LNCAP (cell line): ENCODE measurements at regions not wholly inside any gene's neighbourhood (a gene's known extent, or its start where the extent isn't known, plus 50 kb on each side); places are given as distances from the start of the nearest gene placed in this dataset.

Experiments
- TF ChIP-seq, protein P1 (sequence below): fragments of 450-650 bp; IDR thresholded peaks from 2 replicates; pipeline ENCODE4 v1.5.1; 2017; ENCODE audit warnings: mild to moderate bottlenecking

DNA sequence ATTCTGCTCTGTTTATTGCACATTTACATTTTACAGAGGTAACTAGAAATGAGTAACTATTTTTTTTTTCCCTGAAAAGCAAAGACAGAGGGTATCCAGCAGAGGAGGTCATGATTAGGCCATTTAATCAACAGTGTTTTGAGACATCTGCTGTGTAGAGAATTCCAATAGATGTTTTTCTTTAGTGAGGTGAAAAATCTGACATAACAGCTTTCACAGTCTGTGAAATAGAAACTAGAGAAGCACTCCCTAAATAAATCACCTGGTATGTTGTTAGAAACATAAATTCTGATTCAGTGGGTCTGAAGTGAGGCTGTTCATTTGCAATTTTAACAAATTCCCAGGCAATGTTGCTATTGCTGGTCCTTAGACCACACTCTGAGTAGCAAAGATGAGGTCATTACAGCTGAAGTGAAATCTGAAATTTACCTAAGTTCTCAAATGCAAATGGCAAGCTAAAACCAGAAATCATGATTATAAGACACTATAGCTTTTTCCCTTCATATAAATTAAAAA is 329.2 kb upstream of the LRRC3B start:
- TF ChIP-seq, protein P1, sequence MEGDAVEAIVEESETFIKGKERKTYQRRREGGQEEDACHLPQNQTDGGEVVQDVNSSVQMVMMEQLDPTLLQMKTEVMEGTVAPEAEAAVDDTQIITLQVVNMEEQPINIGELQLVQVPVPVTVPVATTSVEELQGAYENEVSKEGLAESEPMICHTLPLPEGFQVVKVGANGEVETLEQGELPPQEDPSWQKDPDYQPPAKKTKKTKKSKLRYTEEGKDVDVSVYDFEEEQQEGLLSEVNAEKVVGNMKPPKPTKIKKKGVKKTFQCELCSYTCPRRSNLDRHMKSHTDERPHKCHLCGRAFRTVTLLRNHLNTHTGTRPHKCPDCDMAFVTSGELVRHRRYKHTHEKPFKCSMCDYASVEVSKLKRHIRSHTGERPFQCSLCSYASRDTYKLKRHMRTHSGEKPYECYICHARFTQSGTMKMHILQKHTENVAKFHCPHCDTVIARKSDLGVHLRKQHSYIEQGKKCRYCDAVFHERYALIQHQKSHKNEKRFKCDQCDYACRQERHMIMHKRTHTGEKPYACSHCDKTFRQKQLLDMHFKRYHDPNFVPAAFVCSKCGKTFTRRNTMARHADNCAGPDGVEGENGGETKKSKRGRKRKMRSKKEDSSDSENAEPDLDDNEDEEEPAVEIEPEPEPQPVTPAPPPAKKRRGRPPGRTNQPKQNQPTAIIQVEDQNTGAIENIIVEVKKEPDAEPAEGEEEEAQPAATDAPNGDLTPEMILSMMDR: no peak

DNA sequence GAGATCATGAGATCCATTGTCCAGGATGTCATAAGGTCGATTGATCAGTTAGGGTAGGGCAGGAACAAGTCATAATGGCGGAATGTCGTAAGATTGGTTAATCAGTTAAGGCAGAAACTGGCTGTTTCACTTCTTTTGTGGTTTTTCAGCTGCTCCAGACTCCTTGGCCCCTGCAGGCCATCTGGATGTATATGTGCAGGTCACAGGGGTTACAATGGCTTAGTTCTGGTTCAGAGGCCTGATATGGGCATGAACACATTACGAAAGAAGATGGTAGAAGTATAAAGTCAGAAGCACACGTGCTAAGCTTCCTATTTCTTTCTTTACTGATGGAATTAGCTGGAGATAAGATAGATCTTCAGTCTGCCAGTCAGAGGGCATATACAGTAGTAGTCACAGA is 315.4 kb upstream of the LRRC3B start:
- TF ChIP-seq, protein P1: no peak

DNA sequence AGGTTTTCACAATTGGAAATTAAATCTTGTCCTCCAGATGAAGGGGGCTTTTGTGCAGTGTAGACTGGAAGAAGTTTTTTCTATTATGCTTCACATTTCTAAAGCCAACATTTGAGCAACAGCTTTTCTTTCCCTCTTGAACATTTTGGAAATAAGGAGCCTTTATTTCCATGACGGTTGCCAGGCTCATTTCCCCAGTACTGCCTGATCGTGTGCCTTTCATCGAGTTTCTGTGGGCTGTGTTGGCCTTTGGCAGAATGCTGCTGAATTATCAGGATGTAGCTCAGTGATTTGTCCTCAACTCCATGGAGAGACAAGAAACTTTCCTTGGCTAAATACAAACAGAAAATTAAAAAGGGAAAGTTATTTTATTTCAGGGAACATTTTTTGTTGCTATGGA is 314.8 kb upstream of the LRRC3B start:
- TF ChIP-seq, protein P1: no peak

DNA sequence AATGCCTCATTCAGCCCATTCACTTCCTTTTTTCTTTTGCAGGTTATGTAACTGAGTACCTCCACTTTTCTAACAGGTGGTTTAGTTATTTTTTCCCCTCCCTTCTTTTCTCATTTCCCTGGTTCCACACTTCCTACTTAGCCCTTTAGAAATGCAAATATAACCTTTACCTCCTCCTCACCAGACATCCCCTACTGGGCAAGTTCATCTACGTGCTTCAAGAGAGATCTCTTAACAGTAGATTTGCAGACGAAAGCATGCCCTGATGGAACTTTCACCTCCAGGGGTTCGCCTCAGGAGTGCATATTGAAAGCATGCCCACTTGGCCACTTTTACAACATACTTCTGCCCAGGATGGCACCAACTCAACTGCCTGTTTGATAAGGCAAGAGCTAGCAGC is 314.1 kb upstream of the LRRC3B start:
- TF ChIP-seq, protein P1: no peak

DNA sequence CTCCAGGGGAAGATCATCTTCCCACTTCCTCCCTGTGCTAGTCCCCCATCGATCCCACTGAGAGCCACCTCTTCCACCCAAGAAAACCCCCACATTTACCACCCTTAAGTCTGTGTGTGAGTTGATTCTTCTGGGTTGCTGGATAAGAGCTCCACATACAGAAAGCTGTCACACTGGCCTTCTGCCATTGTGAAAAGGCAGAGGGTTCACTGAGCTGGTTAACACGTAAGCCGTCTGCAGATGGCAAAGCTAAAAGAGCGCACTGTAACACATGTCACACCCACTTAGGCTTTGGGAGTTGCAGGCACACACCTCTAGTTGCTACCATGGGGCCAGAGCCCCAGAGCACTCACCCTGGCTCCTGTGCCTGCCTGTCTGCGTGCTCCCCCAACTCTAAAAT is 309.8 kb upstream of the LRRC3B start:
- TF ChIP-seq, protein P1: no peak

DNA sequence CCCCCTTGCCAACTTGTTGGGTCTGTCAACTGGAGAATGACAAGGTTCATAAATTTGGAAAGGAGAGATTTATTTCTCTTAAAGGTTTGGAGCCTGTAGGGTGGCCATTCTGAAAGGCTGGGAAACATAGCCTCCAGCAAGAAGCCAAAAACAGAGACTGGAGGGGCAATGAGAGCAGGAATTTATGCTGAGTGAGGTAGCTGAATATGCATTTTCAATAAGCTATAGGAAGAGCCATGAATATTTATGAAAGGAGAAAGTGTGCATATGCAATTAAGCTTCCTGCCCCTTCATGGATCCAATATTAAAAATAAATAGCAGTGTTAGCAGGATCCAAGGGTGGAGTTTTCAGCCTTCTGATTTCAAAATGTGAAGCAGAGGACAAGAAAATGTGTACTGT is 306.1 kb upstream of the LRRC3B start:
- TF ChIP-seq, protein P1: no peak

DNA sequence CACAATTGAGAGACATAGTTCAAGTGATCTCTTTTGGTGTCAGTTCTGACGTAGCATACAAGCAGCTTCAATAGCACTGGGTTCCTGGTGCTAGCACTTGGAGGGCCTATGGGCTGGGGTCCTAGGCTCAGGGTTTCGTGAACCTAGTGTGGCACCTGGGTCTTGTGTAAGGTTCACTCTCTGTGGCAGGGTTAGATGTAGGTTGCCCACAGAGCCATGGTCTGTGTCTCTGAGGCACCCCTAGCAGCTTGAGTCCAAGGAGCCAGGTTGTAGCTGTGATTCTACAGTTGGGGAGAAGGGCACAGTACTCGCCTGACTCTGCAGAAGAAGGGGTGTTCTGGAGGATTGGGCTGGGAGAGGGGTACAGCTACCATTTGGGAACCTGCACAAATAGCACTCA is 282.6 kb upstream of the LRRC3B start:
- TF ChIP-seq, protein P1: no peak

DNA sequence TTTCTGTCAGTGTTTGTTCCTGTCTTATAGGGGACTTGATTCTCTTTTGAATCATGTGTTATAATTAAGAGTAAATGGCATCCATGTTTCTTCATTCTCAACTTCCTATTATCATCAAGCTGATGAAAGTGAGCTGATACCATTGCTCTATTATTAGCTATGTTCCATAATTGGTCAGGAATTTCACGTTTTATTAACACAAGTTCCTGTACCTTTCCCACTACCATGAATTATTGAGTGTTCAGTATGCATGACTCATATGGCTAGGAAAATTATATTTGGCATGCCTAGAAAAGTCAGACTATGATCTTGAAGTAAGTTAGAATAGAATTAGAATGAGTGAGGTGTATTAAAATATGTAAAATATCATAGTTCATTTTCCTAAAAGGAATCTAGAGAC is 278.9 kb upstream of the LRRC3B start:
- TF ChIP-seq, protein P1: no peak
